ENCODE measurements at regions not wholly inside any gene's neighbourhood (a gene's known extent, or its start where the extent isn't known, plus 50 kb on each side); places are given as distances from the start of the nearest gene placed in this dataset.

DNA sequence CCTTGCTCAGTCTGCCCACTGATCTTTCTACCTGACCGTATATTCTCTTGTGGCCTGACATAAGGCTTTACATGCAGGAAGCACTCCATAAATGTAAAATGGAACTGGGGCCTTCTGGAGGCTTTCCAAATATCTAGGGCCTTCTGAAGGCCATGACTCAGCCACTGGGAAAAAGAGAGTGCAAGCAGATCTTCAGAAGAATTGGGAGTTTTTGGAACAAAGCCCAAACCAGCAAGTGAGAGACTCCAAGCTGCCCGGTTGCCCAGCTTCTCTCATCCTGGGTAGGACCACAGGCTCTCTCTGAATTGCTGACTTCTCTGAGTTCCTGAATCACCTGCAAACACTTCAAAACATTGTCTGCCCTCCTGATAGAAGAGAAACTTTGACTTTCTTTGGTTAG lies 107.9 kb upstream of the BMAL1 start:
- TF ChIP-seq, protein P1, sequence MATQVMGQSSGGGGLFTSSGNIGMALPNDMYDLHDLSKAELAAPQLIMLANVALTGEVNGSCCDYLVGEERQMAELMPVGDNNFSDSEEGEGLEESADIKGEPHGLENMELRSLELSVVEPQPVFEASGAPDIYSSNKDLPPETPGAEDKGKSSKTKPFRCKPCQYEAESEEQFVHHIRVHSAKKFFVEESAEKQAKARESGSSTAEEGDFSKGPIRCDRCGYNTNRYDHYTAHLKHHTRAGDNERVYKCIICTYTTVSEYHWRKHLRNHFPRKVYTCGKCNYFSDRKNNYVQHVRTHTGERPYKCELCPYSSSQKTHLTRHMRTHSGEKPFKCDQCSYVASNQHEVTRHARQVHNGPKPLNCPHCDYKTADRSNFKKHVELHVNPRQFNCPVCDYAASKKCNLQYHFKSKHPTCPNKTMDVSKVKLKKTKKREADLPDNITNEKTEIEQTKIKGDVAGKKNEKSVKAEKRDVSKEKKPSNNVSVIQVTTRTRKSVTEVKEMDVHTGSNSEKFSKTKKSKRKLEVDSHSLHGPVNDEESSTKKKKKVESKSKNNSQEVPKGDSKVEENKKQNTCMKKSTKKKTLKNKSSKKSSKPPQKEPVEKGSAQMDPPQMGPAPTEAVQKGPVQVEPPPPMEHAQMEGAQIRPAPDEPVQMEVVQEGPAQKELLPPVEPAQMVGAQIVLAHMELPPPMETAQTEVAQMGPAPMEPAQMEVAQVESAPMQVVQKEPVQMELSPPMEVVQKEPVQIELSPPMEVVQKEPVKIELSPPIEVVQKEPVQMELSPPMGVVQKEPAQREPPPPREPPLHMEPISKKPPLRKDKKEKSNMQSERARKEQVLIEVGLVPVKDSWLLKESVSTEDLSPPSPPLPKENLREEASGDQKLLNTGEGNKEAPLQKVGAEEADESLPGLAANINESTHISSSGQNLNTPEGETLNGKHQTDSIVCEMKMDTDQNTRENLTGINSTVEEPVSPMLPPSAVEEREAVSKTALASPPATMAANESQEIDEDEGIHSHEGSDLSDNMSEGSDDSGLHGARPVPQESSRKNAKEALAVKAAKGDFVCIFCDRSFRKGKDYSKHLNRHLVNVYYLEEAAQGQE (IDR thresholded peaks at IDR 0.05; ENCODE audit: insufficient replicate concordance, low read depth), result no peak
- TF ChIP-seq POLR2AphosphoS5 (IDR thresholded peaks at IDR 0.05; ENCODE audit: low read depth) (no peak), SPI1 (IDR thresholded peaks at IDR 0.05; ENCODE audit: borderline replicate concordance, low read depth) (no peak), GABPA (IDR thresholded peaks at IDR 0.05; ENCODE audit: low read depth) (no peak)
- TF ChIP-seq, protein P2, sequence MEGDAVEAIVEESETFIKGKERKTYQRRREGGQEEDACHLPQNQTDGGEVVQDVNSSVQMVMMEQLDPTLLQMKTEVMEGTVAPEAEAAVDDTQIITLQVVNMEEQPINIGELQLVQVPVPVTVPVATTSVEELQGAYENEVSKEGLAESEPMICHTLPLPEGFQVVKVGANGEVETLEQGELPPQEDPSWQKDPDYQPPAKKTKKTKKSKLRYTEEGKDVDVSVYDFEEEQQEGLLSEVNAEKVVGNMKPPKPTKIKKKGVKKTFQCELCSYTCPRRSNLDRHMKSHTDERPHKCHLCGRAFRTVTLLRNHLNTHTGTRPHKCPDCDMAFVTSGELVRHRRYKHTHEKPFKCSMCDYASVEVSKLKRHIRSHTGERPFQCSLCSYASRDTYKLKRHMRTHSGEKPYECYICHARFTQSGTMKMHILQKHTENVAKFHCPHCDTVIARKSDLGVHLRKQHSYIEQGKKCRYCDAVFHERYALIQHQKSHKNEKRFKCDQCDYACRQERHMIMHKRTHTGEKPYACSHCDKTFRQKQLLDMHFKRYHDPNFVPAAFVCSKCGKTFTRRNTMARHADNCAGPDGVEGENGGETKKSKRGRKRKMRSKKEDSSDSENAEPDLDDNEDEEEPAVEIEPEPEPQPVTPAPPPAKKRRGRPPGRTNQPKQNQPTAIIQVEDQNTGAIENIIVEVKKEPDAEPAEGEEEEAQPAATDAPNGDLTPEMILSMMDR (IDR thresholded peaks at IDR 0.05; ENCODE audit: insufficient read depth, low read length), result no peak
- no peak overlapping the region for H3K27ac ChIP-seq (replicated peaks)
- H3K4me3 ChIP-seq (replicated peaks; ENCODE audit: insufficient read depth, low read length), result no peak overlapping the region
- no peaks in the 10 kb centered on the region for H3K27me3 ChIP-seq (ENCODE audit: insufficient read depth, poor library complexity, severe bottlenecking)
- DNase-seq (ENCODE audit: low read depth in 1 of 2, low spot score in 1 of 2), result no peak

DNA sequence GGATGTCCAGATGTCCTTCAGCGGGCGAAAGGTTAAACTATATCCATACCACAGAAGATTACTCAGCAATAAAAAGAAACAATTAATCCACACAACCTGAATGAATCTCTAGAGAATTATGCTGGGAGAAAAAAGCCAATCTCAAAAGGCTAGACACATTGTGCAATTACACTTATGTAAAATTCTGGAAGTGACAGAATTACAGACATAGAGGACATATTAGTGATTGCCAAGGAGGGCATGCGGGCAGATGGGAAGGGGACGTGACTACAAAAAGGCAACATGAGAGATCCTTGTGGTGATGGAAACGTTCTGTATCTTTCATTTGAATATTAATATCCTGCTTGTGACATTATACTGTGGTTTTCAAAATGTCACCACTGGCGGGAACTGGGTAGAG lies 103.5 kb upstream of the BMAL1 start:
- DNase-seq (ENCODE audit: low read depth in 1 of 2, low spot score in 1 of 2), result no peak
- no peak overlapping the region for H3K27ac ChIP-seq (replicated peaks)
- H3K27me3 ChIP-seq (ENCODE audit: insufficient read depth, poor library complexity, severe bottlenecking), result peaks cover 2% of the 10 kb centered on the region
- no peak overlapping the region for H3K4me3 ChIP-seq (replicated peaks; ENCODE audit: insufficient read depth, low read length)
- no peak for TF ChIP-seq GABPA (IDR thresholded peaks at IDR 0.05; ENCODE audit: low read depth)
- no peak for TF ChIP-seq POLR2AphosphoS5 (IDR thresholded peaks at IDR 0.05; ENCODE audit: low read depth)
- TF ChIP-seq, protein P2 (IDR thresholded peaks at IDR 0.05; ENCODE audit: insufficient read depth, low read length), result no peak
- TF ChIP-seq, protein P1 (IDR thresholded peaks at IDR 0.05; ENCODE audit: insufficient replicate concordance, low read depth), result no peak
- TF ChIP-seq SPI1 (IDR thresholded peaks at IDR 0.05; ENCODE audit: borderline replicate concordance, low read depth), result no peak

- no peak overlapping the region for H3K27ac ChIP-seq (replicated peaks)
- no peaks in the 10 kb centered on the region for H3K27me3 ChIP-seq (ENCODE audit: insufficient read depth, poor library complexity, severe bottlenecking)
- TF ChIP-seq GABPA (IDR thresholded peaks at IDR 0.05; ENCODE audit: low read depth) (no peak), SPI1 (IDR thresholded peaks at IDR 0.05; ENCODE audit: borderline replicate concordance, low read depth) (no peak)
- TF ChIP-seq, protein P2 (IDR thresholded peaks at IDR 0.05; ENCODE audit: insufficient read depth, low read length), result peak; percentile 42
- no peak overlapping the region for H3K4me3 ChIP-seq (replicated peaks; ENCODE audit: insufficient read depth, low read length)
- DNase-seq (ENCODE audit: low read depth in 1 of 2, low spot score in 1 of 2), result peak in 1 of 2 experiments; percentile 13
Measured at GRCh38 chr11:13183094-13183825, 94.3 kb upstream of the BMAL1 start.

DNA sequence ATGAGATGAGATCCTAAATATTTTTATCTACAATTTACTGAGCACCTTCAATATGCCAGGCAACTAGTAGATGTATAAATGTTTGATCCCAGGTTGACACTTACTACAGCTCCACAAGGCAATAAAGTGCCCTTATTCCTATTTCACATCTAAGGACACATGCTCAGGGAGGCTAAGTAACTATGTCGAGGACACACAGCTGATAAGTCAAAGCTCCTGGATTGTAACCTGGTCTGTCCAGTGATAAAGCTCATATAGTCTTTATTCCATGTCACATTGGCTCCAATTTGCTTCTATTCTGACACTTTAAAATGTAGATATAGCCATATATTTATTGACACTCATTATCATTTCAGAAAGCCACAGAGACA lies 93.8 kb upstream of the BMAL1 start:
- H3K27me3 ChIP-seq (ENCODE audit: insufficient read depth, poor library complexity, severe bottlenecking), result no peaks in the 10 kb centered on the region
- no peak overlapping the region for H3K27ac ChIP-seq (replicated peaks)
- no peak overlapping the region for H3K4me3 ChIP-seq (replicated peaks; ENCODE audit: insufficient read depth, low read length)
- TF ChIP-seq, protein P1 (IDR thresholded peaks at IDR 0.05; ENCODE audit: insufficient replicate concordance, low read depth), result no peak
- TF ChIP-seq, protein P2 (IDR thresholded peaks at IDR 0.05; ENCODE audit: insufficient read depth, low read length), result no peak
- TF ChIP-seq GABPA (IDR thresholded peaks at IDR 0.05; ENCODE audit: low read depth) (no peak), SPI1 (IDR thresholded peaks at IDR 0.05; ENCODE audit: borderline replicate concordance, low read depth) (no peak), POLR2AphosphoS5 (IDR thresholded peaks at IDR 0.05; ENCODE audit: low read depth) (no peak)
- no peak for DNase-seq (ENCODE audit: low read depth in 1 of 2, low spot score in 1 of 2)

All from HL-60 (cell line).